ENCODE measurements at regions not wholly inside any gene's neighbourhood (a gene's known extent, or its start where the extent isn't known, plus 50 kb on each side); places are given as distances from the start of the nearest gene placed in this dataset.
"Not testable (repeated sequence)": the region's sequence is repeated elsewhere in the genome, so short reads cannot be mapped to it uniquely, and the experiment has no call there.

- no peak for DNase-seq
These were observed 260.8 kb upstream of the CCDC196 start for GRCh38 chr14:66225337-66225736.

DNA sequence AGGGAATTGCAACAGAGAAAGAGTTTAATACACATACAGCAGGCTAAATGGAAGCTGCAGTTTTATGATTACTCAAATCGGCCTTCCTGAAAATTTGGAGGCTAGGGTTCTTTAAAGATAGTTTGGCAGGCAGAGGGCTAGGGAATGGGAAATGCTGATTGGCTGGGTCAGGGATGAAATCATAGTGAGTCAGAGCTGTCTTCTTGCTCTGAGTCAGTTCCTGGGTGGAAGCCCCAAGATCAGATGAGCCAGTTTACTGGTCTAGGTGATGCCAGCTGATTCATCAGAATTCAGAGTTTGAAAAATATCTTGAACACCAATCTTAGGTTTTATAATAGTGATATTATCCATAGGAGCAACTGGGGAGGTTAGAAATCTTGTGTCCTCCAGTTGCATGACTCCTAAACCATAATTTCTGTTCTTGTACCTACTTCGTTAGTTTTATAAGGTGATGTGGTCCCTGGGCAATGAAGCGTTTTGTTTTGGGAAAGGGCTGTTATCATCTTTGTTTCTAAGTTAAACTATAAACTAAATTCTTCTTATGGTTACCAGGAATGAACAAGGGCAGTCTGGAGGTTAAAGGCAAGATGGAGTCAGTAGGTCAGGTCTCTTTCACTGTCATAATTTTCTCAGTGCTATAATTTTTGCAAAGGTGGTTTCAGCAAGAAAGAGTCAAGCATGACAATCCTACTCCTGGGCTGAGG is 257.8 kb upstream of the CCDC196 start:
- no peak for DNase-seq

DNA sequence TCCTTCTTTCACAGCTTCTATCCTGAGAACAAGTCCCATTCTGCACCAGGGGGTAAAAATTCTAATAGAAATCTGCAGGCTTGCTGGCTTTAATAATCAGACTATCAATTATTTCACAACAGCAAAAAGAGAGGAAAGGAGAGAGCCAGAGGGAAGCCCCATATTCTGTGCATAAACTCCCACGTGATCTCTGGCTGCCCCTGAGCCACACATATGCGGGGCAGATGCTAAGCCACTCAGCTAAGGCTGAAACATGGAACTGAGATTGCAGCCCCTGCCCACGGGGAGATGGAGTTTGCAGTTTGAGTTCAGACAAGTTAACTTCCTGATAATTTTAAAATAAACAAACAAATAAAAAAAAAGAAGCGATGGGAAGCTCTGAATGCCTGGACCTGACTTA is 254.4 kb upstream of the CCDC196 start:
- no peak for DNase-seq

- DNase-seq, result no peak
These were observed 252.6 kb upstream of the CCDC196 start for GRCh38 chr14:66233591-66233990.

DNA sequence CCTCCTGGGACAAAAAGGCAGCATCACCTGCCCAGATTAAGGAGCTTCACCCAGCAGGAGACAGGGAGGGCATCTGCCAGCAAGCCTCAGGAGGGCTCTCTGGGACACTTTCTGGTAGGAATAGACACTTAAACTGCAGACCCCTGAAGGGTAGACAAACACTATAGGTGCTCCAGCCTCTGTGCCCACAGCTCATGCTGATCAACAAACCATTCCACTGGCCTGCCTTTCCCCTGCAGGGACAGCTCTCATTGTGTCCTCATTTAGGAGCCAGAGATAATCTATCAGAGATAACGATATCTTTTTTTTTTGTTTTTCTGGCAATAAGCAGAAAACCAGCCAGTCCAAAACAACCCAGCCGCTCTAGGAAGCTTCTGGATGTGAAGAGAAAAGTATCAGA is 251.8 kb upstream of the CCDC196 start:
- no peak for DNase-seq

GRCh38 chr14:66237741-66238140 is 248.4 kb upstream of the CCDC196 start:
- DNase-seq, result no peak

DNA sequence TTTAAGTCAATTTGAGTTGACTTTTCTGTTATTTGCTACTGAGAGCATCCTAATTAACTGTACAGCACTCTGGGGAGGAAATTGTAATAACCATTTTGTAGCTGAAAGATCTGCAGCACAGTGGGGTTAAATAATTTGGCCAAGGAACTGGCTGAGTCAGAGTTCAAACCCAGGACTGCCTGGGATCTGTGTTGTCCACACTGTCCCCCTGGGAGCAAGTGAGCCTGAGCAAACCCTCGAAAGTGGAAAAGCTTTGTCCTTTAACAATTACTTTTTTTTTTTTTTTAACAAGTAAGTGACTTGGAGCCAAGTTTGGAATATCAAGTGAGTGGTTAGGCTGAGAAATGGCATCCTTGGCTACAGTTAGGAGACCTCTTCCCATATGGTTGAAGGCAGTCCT is 247.2 kb upstream of the CCDC196 start:
- no peak for DNase-seq

GRCh38 chr14:66239589-66239988 is 246.6 kb upstream of the CCDC196 start:
- DNase-seq, result no peak

- DNase-seq, result no peak
These were observed 246.1 kb upstream of the CCDC196 start for GRCh38 chr14:66240105-66240504.

DNA sequence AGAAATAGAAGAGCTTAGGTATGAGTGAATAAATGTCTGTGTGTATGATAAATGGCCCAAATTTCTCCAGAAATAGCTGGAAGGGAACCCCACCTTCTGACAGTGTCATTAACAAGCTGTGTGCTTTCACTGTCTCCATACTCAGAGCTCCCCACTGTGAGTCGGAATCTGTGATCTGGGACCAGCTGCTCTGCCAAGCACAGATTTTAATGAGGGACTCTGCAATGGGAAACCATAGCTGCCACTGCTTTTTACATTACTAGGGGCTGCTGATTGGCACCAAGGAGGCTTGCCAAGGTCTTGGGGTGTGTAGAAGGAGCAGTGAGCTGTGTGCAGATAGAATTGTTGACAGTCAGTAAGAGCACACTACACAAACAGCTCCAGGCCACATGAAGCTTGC is 244.2 kb upstream of the CCDC196 start:
- no peak for DNase-seq

DNA sequence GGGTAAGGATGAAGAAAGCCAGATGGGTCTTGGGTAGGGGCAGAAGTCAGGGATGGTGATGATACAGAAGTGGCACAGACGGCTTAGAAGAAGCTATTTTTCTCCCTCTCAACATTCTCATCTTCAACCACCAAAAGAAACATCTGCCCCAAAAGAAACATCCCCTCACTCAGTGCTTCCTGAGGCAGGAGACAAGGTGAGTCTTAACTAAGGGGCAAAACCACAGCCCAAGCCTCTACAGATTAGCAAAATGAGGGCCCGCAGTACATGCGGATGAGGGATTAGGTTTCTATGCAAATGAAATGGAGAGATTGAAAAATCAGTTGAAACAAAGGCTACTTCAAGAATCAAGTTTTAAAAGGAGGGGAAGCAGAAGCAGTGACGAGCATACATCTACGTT is 241.3 kb upstream of the CCDC196 start:
- DNase-seq, result no peak

DNA sequence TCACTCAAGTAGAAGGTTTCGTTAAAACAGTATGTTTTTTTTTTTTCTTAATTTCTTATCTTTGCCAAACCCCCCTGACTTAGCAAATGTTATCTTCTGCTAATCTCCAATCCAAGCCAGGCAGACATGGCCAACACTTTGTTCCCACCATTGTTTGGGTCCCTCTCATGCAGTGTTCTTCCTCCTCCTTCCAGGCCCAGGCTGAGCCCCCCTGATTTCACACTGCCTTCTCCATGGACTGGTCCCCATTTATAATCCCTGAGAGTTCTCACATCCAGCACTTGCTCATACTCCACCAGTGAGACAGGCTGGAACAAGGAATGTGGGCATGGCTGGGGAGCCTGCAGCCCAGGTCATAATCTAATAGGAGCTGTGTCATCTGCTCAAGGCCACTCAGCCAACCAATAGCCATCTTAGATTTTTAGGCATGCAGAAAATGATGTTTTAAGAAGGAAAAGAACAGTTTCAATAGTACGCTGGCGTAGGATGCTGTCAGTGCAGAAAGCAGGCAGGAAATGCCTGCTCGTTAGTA is 238.4 kb upstream of the CCDC196 start:
- DNase-seq, result no peak

DNA sequence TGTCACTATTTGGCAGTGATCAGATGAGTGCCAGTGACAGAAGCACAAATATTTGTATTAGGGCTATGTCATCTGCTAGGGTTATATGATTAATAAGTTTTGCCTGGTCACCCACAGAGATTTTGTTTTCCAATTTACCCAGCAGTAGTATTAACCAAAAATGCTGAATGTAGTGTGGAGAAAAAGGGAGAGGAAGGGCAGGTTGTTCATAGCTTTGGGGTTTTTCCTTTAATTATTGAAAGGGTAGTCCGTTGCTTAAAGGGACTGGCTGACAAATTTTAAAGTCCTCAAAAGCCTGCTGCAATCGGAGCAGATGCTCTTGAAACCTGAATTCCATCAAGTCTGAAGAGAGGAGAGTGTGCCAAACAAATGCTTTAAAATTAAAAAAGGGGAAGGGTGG is 237.9 kb upstream of the CCDC196 start:
- DNase-seq, result no peak

DNA sequence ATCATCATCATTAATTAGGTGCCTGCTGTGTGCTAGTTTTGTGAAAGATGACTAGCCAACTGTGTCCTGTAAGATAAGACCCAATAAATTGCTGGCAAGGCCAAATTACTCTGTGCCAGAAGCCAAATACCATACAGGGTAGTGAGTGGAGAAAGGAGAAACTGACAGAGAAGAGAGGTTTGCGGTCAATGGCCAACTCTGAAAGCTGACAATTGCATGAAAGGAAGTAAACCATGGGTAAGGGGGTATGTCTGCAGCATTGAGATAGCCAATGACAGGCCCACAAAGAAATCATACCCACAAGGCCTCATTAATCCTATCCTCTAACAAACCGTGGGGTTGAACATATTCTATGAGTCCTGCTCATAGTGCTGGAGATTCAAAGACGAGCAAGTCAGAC is 236.6 kb upstream of the CCDC196 start:
- DNase-seq, result no peak

GRCh38 chr14:66254038-66254437 is 232.1 kb upstream of the CCDC196 start:
- no peak for DNase-seq

- no peak for DNase-seq
These were observed 217.3 kb upstream of the CCDC196 start for GRCh38 chr14:66268802-66269334.

- no peak for DNase-seq
These were observed 213.9 kb upstream of the CCDC196 start for GRCh38 chr14:66272221-66272620.

GRCh38 chr14:66273261-66273832 is 212.8 kb upstream of the CCDC196 start:
- DNase-seq, result no peak

- DNase-seq, result not testable (repeated sequence)
These were observed 207.8 kb upstream of the CCDC196 start for GRCh38 chr14:66278418-66278817.

GRCh38 chr14:66281036-66281776 is 205.0 kb upstream of the CCDC196 start:
- no peak for DNase-seq

- no peak for DNase-seq
These were observed 201.8 kb upstream of the CCDC196 start for GRCh38 chr14:66284346-66284745.

- DNase-seq, result no peak
These were observed 197.7 kb upstream of the CCDC196 start for GRCh38 chr14:66288511-66288910.

- no peak for DNase-seq
These were observed 194.4 kb upstream of the CCDC196 start for GRCh38 chr14:66291756-66292155.

All from bone marrow (tissue), 2 donors.